HG02642 (cell line): ENCODE measurements at regions not wholly inside any gene's neighbourhood (a gene's known extent, or its start where the extent isn't known, plus 50 kb on each side); places are given as distances from the start of the nearest gene placed in this dataset.
"Not testable (repeated sequence)": the region's sequence is repeated elsewhere in the genome, so short reads cannot be mapped to it uniquely, and the experiment has no call there.

Source experiments
- ATAC-seq: cut with Tn5 transposase; IDR thresholded peaks from one replicate; pipeline ENCODE4 v1.9.1; 2021; ENCODE audit warnings: mild to moderate bottlenecking; ENCODE audit not compliant: unreplicated experiment, poor library complexity

- ATAC-seq: no peak
These were observed 173.1 kb upstream of the FERD3L start for GRCh38 chr7:19318287-19318686.

DNA sequence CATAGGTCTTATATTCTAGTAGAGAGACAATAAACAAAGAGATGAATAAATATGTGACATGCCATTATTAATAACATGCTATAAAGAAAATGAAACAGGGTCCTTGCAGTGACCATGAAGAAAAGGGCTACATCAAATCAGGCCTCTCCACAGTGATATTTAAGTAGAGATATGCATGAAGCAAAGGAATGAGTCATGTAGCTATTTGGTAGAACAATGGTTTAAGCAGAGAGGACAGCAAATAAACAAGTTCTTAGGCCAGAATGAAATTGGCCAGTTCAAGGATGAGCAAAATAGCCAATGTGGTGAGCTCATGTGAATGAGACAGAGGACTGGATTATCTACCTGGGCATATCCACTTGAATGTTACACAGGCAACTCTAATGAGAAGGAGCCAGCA lies 172.2 kb upstream of the FERD3L start:
- ATAC-seq: no peak

DNA sequence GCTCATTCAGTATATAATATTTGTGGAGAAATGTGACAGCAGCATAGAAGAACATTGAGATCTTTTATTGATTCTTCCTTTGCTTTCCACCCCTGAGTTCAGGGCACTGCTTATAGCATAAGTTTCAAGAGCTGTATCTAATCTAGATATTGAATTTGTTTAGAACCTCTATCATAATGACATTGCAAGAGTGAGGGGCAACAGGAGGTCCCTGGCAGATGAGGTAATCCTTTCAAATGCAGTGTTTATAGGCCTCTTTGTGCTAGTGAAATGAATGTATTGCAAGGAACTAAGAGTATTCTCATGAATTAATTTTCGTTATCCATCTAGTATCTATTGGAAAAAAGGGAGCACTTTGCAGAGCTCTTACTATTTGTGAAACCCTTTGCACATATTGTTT lies 167.2 kb upstream of the FERD3L start:
- no peak for ATAC-seq

DNA sequence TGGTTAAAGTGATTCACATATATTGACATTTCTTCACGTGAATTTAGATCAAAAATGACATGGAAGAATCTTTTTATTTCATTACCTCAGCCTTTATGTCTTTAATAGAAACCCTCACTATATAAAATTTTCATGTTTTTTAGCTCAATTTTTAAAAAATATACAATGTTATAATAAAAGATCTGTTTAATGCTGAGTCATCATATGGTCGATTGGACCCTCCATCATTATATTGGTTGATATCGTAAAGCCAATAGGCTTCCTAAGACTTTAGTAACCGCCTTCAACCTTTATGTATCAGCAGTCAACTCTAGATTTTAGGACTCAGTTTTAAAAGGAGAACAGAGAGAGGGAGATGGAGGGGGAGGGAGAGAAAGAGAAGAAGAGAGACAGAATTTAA lies 162.3 kb upstream of the FERD3L start:
- ATAC-seq: no peak

- ATAC-seq: no peak
These were observed 160.5 kb upstream of the FERD3L start for GRCh38 chr7:19305698-19306097.

GRCh38 chr7:19304086-19304485 lies 158.9 kb upstream of the FERD3L start:
- ATAC-seq: no peak

DNA sequence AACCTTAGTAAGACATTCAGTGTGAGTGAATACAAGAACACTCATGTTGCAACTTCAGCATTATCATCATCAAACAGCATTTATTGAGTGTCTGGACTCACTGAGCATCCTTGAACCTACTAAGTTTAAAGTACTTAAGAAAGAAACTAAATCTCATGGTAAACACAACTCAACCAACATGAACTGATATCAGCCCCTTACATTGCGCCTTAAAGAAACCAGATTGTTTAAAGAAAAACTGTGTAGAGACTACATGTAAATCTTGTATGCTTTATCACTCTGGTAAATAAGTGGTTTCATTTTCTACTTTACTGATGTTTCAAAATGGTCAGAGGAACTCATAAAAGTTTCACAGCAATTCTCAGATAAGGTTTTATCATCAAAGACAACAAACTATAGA lies 157.5 kb upstream of the FERD3L start:
- ATAC-seq: no peak

DNA sequence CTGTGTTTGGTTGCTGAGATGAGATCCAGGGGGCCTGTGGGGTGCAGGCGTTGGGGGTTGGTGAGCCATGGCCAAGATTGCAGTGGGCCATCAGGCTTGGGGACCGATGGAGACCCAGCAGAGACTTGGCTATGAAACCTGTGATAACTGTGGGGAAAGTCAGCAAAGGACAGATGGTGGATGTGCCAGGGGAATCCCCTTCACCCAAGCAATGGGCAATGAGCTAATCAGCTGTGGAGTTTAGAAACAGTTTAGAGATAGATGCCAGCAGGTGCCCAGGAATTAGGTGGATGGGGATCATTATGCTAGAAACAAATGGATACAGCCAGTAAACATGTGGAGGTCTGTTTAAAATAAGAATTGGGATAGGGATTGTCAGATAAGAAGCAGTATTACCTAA lies 151.4 kb upstream of the FERD3L start:
- ATAC-seq: peak; percentile 46

DNA sequence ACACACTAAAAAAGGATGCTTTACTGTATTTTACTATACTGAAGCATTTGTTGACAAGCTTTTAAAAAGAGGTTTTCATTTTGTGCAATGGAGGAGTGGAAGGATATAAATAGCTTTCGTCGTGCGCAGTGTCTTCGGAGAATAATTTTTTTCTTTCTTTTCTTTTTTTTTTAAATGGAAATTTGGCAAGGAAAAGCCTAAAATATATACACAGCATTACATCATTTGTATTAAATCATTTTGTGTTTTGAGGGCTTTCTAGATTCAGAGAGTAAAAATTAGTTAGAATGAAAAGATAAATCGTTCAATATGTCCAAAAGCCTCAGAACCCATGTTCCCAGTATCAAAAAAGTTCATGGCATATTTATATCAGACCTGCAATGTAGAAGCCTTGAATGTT lies 150.2 kb upstream of the FERD3L start:
- no peak for ATAC-seq

- no peak for ATAC-seq
These were observed 149.4 kb upstream of the FERD3L start for GRCh38 chr7:19294619-19295018.

DNA sequence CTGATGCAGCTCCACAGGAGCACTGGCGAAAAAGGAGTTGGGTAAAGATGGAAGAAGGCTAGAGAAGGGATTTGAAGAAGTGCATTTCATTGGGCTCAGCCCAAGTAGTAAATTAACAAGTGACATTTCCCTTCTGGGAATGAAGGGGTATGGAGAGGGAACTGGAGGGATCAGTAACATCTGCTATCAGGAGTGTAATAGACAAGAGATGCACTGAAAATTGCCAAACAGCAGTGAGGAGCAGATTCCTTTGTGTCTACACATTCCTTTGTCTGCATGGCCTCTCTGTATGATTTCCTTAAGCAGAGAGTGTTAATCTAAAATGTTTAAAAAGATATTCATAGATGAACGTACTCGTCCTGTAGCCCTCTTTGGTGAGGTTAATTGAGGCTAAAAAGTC lies 148.2 kb upstream of the FERD3L start:
- ATAC-seq: no peak

DNA sequence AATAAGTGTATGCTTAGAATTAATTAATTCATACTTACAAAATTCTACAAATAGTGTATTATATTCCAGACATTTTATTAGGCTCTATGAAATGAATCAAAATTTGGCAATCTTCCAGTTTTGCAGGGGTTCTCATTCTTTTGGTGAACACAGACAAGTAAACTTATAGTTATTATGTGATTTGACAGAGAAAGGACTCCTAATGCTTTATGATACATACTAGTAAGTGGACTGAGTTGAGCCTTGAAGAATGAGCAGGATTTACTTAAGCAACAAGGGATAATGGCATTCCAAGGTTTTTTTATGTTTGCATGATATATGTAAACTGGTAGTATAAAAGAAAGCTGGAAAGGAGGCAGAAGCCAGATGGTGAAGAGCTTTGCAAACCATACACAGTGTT lies 145.7 kb upstream of the FERD3L start:
- ATAC-seq: no peak

GRCh38 chr7:19290066-19290465 lies 144.8 kb upstream of the FERD3L start:
- no peak for ATAC-seq

DNA sequence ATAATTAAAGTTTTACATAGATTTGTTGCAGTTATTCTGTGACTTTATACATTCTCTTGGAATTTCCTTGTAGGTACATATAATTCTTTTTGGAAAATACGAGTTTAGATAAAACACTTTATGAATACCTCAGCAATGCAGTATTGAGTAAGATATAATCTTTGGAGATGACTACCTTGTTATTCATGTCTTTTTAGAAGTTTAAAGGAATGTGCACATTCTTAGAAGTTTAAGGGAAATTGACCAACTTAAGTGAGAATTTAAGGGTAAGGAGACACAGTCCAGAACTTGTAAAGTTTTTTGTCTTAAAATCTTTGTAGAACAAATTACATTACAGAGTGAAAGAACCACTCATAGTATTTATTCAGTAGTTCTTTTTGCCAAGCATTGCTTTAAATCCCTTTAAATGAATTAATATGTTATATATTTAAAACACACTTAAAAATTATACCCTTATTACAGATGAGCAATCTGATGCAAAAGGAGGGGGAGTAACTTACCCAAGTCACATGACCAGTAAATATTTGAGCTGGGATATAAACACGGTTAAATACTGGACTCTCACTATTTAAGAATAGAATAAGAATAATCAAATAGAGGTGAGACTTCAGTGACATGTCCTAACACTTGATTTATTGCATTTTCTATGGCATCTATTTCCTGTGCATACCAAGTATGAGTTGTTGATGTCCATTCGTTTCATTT lies 139.5 kb upstream of the FERD3L start:
- ATAC-seq: no peak

DNA sequence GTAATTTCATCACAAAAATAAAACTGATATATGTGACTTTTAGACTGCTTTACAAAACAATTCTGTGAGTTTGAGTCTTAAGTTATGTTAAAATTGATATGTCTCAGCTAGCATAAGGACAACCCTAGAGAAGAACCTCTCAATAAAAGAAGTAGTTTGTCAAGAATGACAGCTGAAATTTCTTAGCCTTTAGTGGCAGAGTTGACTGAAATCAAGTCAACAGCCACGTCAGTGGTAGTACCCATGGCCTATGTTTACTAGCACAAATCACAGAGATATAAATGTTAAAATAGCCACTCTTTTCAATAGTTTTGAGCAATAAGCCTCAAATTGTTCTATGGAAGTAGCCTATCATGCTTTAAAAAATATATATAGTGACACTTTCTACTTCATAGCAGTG lies 138.9 kb upstream of the FERD3L start:
- ATAC-seq: no peak

GRCh38 chr7:19275000-19275399 lies 129.8 kb upstream of the FERD3L start:
- ATAC-seq: no peak

DNA sequence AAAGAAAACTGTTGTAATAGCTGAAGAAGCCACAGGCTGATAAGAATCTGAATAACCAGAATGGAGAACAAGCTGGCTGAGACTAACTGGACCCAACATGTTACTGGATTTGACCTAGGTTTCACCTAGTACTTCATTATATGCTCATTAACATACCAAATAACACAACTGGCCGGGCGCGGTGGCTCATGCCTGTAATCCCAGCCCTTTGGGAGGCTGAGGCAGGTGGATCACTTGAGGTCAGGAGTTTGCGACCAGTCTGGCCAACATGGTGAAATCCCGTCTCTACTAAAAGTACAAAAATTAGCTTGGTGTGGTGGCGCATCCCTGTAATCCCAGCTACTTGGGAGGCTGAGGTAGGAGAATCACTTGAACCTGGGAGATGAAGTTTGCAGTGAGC lies 127.1 kb upstream of the FERD3L start:
- not testable (repeated sequence) for ATAC-seq

DNA sequence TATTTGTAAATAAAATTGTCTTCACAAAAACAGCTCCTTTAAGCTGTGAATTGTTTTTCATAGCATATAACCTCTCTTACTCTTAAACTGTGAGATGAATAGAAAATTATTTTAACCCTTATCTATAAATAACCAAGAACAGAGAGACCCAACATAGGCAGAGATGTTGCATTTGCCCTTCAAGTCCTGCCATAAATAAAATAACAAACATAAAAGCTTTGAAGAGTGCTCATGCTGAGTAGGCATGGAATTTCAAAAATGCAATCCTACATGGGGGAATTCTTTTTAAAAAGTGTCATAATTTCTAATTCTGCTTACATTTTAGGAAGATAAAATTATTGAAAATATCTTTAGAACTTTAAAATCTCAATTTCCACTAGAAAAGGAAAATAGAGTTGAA lies 124.1 kb upstream of the FERD3L start:
- ATAC-seq: no peak

DNA sequence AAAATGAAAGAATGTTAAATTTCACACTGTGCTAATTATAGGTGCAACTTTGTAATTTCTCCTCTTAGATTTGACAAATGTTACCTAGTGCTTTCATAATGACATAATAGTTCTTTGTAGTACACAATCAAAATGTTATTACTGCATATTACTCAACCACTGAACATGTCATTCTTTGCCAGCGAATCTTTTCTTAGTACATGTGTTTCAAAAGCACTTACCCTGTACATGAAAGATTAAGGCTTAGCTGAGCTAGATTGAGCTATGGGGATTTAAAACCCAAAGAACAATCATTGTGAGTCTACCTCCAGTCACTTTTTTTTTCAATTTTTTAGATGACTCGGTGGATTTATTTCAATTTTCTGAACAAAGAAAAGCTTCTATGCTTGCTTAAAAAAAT lies 123.5 kb upstream of the FERD3L start:
- no peak for ATAC-seq

- no peak for ATAC-seq
These were observed 117.6 kb upstream of the FERD3L start for GRCh38 chr7:19262826-19263225.

DNA sequence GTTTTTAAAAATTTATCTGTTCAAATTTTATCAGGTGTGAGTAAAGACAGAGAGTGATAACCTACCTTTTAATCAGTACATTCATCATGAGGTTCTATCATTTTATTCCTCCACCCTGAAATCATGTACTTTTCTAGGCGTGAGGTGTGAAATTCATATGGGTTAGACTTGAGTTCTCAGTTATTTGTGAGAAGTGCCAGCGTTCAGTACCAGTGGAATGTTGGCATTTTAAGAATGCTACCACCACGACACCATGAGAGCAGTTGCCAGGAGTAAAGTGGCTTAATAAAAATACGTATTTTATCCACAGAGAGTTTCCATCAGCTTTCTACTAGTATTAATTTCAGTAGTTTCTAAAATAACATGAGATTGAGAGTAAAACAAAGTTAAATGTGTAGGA lies 104.1 kb upstream of the FERD3L start:
- ATAC-seq: no peak

GRCh38 chr7:19248681-19249080 lies 103.5 kb upstream of the FERD3L start:
- no peak for ATAC-seq

DNA sequence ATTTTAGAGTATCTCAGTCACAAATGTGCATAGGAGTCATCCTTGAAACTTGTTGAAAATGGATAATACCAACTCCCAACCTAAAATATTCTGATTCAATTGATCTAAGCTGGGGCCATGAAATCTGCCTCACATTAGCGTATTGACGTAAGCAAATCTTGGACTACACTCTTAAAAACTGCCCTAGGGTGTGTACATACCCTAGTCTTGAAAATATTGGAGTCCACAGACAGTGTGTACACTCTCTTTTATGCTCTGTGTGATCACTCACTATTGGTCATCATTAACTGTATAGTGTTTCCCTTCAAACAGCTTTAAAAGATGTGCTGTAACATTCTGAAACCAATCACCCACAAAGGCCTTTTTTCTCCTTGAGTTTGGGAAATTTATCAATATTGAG lies 102.9 kb upstream of the FERD3L start:
- no peak for ATAC-seq
